GM12873 (cell line): ENCODE measurements at regions not wholly inside any gene's neighbourhood (a gene's known extent, or its start where the extent isn't known, plus 50 kb on each side); places are given as distances from the start of the nearest gene placed in this dataset.

Source experiments
- CTCF ChIP-seq: IDR thresholded peaks from 2 replicates; pipeline ENCODE4 v1.5.1; 2012; ENCODE audit warnings: low read depth, mild to moderate bottlenecking, moderate library complexity, low read length, control low read depth; ENCODE audit not compliant: insufficient read depth; ENCODE audit errors: missing control alignments

- TF ChIP-seq CTCF = no peak
Measured at GRCh38 chr1:2943686-2944260, 77.5 kb upstream of the ACTRT2 start.

GRCh38 chr1:2944705-2945104, 76.6 kb upstream of the ACTRT2 start:
- TF ChIP-seq CTCF = no peak

GRCh38 chr1:2945821-2946231, 75.4 kb upstream of the ACTRT2 start:
- no peak for TF ChIP-seq CTCF

- no peak for TF ChIP-seq CTCF
Measured at GRCh38 chr1:2946291-2946690, 75.0 kb upstream of the ACTRT2 start.

GRCh38 chr1:2946999-2947690, 74.1 kb upstream of the ACTRT2 start:
- TF ChIP-seq CTCF = no peak

GRCh38 chr1:2948001-2948750, 73.1 kb upstream of the ACTRT2 start:
- no peak for TF ChIP-seq CTCF
